Activated CD4-positive, alpha-beta T cell treated with anti-CD3 and anti-CD28 coated beads for 4 hours (primary cell): ENCODE measurements at regions not wholly inside any gene's neighbourhood (a gene's known extent, or its start where the extent isn't known, plus 50 kb on each side); places are given as distances from the start of the nearest gene placed in this dataset.
A peak's percentile ranks its signal among the peaks of the same experiment; 100 is the strongest.

ENCODE experiments used
- DNase-seq, 2 donors: peaks; one replicate each; pipeline ENCODE4 v3.0.0-alpha.2; 2020

GRCh38 chr13:50071379-50071778, 56.1 kb downstream of the KCNRG start:
- DNase-seq: no peak

DNA sequence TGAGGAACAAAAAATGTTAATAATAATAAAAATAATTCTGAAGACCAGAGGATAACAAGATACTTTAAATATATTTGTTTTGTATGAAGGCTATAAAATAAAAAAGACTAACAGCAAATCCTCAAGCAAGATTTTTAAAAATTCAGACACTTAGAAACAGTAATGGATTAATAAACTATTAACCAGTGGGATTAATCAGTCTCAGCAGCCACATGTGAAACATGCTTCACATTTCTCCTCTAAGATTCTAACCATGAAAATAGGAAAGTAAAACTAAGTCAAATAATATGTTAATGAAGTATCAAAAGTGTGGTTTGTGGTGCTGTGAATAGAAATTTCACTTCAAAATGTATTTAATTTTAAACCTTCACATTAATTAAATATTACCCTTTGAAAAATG, 57.4 kb downstream of the KCNRG start:
- no peak for DNase-seq

GRCh38 chr13:50073340-50073739, 58.1 kb downstream of the KCNRG start:
- no peak for DNase-seq

DNA sequence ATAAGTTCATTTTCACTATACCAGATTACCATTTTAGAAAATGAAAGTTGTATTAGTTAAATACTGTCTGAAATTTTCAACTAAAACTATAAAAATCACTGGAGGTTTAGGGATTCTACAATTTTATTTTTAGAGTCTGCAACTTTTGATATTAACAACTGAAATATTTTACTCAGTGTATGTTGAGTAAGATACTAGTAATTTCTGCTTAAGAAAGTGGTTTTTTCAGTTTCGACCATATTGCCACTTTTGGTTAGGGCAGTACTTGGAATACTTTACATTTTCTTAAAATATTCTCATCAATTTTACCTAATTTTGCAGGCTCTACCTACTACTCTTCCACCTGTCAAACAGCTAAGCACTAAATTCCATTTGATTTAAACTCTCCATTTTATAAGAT, 59.6 kb downstream of the KCNRG start:
- DNase-seq: no peak

DNA sequence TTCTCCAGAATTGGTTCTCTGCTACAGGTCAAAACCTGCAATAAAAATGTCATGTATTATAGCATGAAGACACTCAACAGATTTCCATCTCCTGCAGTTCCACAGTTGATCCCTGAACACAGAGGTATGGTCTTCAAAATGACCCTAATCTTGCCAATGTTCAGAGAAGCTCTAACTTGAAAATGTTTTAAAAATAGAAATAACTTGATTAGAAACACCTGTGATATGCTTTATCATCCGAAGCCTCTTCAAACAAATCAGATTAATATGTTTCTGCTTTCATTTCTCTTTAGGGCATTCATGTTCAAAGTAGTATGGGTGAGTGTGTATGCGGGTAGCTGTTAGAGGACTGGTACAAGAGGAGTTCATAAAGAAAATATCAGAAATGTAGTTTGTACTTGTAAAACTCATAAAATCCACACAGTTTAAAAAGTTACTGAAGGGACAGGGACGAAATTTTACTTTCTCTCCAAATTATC, 60.4 kb downstream of the KCNRG start:
- no peak for DNase-seq

- no peak for DNase-seq
Measured at GRCh38 chr13:50077431-50077830, 62.2 kb downstream of the KCNRG start.

- DNase-seq: no peak
Measured at GRCh38 chr13:50078231-50078894, 63.1 kb downstream of the KCNRG start.

- DNase-seq: no peak
Measured at GRCh38 chr13:50078895-50079654, 63.8 kb downstream of the KCNRG start.

- no peak for DNase-seq
Measured at GRCh38 chr13:50079655-50080202, 64.5 kb downstream of the KCNRG start.

DNA sequence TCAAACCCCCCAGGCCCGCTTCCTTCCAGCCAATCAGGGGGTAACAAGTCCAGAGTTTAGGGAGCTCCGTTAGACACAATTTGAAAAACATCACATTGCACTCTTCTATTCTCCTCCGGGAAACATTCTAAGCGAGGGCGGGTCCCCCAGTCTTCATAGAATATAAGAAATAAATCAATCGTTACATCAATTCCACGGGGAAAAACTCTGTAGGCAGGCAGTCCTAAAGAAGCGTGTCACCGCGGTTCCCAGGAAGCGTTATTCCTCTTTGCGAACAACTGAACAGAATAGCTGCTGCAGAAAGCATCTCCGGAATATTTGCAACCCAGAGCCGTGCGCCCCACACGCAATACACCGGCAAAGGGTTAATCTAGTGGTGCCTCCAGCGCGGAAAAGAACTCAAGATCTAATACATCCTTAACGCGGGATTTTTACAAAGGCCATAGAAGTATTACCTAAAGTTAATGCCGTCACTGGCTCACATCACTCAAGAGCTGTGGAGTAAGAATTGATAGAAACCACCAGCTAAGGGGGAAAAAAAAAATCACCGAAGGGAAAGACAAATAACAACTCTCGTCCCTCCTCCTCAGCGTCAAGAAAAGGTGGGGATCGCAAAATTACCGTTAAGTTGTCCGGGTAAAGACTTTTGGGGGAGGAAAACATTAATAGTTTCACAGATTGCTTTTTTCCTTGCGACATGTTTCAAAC, 65.1 kb downstream of the KCNRG start:
- DNase-seq: peak; percentile 15 to 31

DNA sequence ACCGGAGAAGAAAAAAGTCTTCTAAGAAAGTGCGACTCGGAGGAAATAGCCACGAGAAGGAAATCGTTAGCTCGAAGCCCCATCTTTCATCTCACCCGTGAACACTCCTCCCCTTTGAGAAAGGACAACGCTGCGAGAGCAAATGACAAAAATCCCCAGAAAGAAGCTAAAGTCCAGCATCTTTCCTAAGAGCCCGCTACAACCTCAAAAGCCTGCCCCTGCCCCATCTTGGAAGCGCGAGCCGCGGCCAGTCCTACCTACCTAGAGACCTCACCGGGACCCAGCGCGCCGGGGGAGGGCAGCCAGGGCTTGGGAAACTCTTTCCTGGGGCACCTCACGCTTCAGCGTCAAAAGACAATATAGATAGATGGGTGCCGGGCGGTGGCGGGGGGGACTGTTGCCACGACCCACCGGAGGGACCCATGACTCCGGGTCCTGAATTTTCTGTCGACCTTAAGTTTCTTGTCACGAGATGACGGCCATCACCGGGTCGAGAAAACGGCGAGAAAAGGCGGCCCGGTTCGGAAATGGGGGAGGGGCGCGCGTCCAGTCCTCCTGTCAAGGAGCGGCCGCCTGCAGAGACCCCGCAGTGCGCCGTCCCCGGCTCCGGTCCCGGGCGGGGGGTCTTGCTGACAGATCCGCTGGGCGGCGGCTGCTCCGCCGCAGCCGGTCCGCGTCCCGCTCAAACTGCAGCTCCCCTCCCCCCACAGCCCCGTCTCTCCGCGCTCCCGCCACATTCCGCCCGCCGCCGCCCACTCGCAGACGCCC, 65.9 kb downstream of the KCNRG start:
- DNase-seq: peak; percentile 37 to 46

- peak; percentile 98 for DNase-seq
Measured at GRCh38 chr13:50081679-50082425, 66.6 kb downstream of the KCNRG start.

DNA sequence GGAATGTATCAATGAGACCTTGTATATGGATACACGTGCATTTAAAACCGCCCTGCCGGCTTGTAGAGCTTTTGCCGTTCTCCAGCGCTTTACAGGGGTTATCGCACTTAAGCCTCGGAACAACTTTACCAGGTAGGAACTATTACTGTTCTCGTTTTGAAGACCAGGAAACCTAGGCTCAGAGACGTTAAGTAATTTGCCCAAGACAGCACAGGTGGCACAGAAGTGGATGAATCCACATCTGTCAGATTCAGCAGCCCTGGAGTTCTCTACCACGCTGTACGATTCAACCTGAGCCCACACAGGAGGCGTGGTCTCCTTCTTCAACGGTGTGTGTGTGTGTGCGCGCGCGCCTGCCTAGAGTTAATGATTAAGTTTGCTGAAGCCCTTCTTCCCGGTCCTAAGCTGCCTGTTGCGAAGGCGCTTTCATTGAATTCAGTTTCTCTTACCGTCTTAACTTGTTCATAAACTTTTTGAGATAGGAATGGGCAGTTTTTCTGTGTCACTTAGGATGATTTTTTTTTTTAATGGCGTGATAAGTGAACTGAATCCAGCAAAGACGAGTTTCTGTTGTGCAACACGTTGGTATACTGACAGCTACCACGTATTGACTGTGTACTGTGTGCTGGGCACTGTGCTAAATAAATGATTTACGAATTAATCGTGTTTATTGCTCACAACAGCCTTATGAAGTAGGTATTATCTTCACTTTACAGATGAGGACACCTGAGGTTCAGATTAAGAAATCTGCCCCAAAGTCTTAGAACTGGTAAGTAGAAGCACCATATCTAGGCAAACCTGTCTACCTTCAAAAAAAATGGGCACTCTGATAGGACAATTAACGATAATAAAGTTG, 67.4 kb downstream of the KCNRG start:
- DNase-seq: peak; percentile 82 to 83

GRCh38 chr13:50085063-50085462, 69.8 kb downstream of the KCNRG start:
- no peak for DNase-seq

DNA sequence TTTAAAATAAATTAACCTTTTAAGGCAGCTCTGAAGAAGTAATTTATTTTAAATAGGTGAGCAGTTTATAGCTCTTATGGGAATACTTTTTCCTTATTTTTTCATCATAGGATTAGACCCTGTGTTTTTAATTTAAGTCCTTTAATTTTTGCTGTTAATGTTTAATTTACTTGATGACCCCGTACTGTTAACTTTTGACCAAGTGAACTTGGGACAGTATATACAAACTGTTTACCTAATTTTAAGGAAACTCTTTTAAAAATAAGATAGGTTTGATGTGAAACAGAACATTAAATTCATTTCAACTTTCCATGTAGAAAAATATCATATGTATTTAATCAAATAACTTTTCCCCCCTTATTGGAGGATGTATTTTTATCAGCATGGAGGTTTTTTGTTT, 74.4 kb downstream of the KCNRG start:
- no peak for DNase-seq

GRCh38 chr13:50090211-50090610, 75.0 kb downstream of the KCNRG start:
- DNase-seq: no peak

- no peak for DNase-seq
Measured at GRCh38 chr13:50094615-50095293, 79.5 kb downstream of the KCNRG start.

DNA sequence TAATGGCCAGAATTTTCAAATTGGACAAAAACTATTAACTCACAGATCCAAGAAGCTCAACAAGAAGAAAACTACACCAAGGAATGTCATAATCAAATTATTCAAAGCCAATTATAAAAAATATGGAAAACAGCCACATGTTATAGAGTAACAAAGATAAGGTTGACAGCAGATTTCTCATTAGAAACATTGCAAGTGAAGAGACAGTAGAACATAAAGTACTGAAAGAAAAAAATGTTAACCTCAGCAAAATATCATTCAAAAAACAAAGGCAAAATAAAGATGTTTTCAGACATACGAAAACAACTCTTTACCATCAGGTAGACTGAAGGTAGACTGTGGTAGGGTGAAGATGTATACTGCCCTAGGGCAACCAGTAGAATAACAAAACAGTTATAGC, 83.4 kb downstream of the KCNRG start:
- no peak for DNase-seq

DNA sequence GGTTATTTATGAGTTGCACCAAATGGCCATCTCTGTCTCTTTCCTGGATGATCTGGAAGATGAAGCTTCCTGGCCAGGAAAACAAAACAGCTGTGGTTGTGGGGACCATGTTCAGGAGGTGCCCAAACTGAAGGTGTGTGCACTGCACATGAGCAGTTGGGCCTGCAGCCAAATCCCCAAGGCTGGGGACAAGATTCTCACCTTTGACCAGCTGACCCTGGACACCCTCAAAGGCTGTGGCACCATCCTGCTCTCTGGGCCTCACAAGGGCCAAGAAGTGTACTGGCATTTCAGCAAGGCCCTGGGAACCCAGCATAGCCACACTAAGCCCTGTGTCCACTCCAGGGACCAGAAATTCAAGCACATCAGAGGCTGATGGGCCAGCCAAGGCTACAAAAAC, 84.2 kb downstream of the KCNRG start:
- DNase-seq: no peak

GRCh38 chr13:50101590-50101989, 86.3 kb downstream of the KCNRG start:
- no peak for DNase-seq
